ENCODE measurements at regions not wholly inside any gene's neighbourhood (a gene's known extent, or its start where the extent isn't known, plus 50 kb on each side); places are given as distances from the start of the nearest gene placed in this dataset.

GRCh38 chr6:21420146-21420878 is 173.2 kb upstream of the SOX4 start:
- no peaks in the 10 kb centered on the region for H3K9me3 ChIP-seq (ENCODE audit: control insufficient read depth in 2 of 3, insufficient read depth in 1 of 3, low read length in 3 of 3)
- no peak overlapping the region for H3K4me3 ChIP-seq (ENCODE audit: low read length in 3 of 3)
- TF ChIP-seq, protein P1, sequence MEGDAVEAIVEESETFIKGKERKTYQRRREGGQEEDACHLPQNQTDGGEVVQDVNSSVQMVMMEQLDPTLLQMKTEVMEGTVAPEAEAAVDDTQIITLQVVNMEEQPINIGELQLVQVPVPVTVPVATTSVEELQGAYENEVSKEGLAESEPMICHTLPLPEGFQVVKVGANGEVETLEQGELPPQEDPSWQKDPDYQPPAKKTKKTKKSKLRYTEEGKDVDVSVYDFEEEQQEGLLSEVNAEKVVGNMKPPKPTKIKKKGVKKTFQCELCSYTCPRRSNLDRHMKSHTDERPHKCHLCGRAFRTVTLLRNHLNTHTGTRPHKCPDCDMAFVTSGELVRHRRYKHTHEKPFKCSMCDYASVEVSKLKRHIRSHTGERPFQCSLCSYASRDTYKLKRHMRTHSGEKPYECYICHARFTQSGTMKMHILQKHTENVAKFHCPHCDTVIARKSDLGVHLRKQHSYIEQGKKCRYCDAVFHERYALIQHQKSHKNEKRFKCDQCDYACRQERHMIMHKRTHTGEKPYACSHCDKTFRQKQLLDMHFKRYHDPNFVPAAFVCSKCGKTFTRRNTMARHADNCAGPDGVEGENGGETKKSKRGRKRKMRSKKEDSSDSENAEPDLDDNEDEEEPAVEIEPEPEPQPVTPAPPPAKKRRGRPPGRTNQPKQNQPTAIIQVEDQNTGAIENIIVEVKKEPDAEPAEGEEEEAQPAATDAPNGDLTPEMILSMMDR (IDR thresholded peaks at IDR 0.05; ENCODE audit: borderline replicate concordance, extremely low read depth, insufficient read depth) = no peak
- no peaks in the 10 kb centered on the region for H3K4me1 ChIP-seq (ENCODE audit: control insufficient read depth in 2 of 3, insufficient read depth in 2 of 3, low read depth in 1 of 3, low read length in 3 of 3)
- peak in 2 of 5 donors; percentile 24 to 26 for DNase-seq
- no peak overlapping the region for H3K9ac ChIP-seq (ENCODE audit: low read length in 3 of 3)
- H3K36me3 ChIP-seq (ENCODE audit: control insufficient read depth in 2 of 3, insufficient read depth in 3 of 3, low read length in 3 of 3) = no peaks in the 10 kb centered on the region
- no peak overlapping the region for H3K27ac ChIP-seq (ENCODE audit: low read depth in 2 of 2, low read length in 2 of 2)
- no peaks in the 10 kb centered on the region for H3K27me3 ChIP-seq (ENCODE audit: control insufficient read depth, insufficient read depth, low read length)
- no peak for FAIRE-seq
- intact Hi-C loops (cut with DNase I) = no loop called here

DNA sequence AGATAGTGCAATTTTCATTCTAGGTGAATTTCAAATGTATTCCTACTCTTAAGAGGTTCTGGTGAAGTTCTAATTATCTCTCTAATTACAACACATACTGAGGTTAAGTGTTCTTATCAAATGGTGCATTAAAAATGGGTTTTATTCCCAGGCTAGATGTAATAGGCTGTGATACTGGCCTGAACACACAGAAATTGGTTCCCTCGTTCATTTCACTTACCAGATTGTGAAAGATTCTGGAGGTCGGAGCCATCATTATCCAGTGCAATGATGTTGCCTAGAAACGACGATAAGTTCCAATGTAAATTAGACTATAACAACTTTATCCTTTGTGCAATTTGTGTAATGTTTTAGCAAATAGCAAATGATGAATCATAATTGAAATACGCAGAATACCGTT is 172.6 kb upstream of the SOX4 start:
- Histone ChIP-seq H3K4me1 (ENCODE audit: control insufficient read depth in 2 of 3, insufficient read depth in 2 of 3, low read depth in 1 of 3, low read length in 3 of 3) (no peaks in the 10 kb centered on the region), H3K27me3 (ENCODE audit: control insufficient read depth, insufficient read depth, low read length) (no peaks in the 10 kb centered on the region), H3K9me3 (ENCODE audit: control insufficient read depth in 2 of 3, insufficient read depth in 1 of 3, low read length in 3 of 3) (no peaks in the 10 kb centered on the region), H3K27ac (ENCODE audit: low read depth in 2 of 2, low read length in 2 of 2) (no peak overlapping the region), H3K36me3 (ENCODE audit: control insufficient read depth in 2 of 3, insufficient read depth in 3 of 3, low read length in 3 of 3) (no peaks in the 10 kb centered on the region), H3K4me3 (ENCODE audit: low read length in 3 of 3) (no peak overlapping the region), H3K9ac (ENCODE audit: low read length in 3 of 3) (no peak overlapping the region)
- TF ChIP-seq, protein P1 (IDR thresholded peaks at IDR 0.05; ENCODE audit: borderline replicate concordance, extremely low read depth, insufficient read depth) = no peak
- FAIRE-seq (no peak), DNase-seq (no peak)
- intact Hi-C loops (cut with DNase I) = no loop called here

DNA sequence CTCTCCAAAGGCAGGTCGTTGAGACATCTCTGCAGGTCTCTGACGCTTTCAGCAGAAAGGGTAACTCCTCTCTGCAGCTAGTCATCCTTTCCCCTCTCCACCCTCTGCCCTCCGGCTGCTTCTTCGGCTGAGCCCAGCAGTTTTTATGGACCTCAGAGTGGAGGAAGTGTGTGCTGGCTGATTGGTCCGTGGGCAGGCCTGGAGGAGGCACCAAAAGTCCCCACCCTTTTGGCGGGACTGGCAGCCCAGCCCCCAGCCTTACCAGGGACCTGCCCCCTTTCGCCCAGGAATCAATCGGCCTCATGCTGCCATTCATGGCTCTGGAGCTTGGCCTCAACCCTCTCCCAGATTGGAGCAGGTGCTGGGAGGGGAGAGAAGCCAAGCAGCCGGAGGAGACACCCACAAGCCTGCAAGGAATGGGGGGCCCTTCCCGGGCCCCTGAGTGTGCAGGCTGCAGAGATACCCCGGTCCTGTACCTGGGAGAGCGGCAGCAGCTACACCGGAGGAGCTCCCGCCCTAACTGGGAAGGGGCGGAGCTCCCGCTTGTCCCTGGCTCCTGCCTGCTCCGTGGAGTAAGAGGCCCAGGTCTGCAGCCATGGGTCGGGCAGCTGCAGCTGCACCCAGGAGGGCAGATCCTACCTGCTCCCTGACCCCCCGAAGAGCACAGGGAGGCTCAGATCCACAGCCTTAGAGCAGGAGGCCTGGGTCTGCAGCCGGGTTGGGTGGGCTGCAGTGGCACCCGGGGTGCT is 170.3 kb upstream of the SOX4 start:
- H3K4me1 ChIP-seq (ENCODE audit: control insufficient read depth in 2 of 3, insufficient read depth in 2 of 3, low read depth in 1 of 3, low read length in 3 of 3) = no peaks in the 10 kb centered on the region
- TF ChIP-seq, protein P1 (IDR thresholded peaks at IDR 0.05; ENCODE audit: borderline replicate concordance, extremely low read depth, insufficient read depth) = no peak
- DNase-seq = no peak
- H3K27ac ChIP-seq (ENCODE audit: low read depth in 2 of 2, low read length in 2 of 2) = no peak overlapping the region
- peaks cover 0 to 5% (median 0%) of the 10 kb centered on the region in 3 donors for H3K9me3 ChIP-seq (ENCODE audit: control insufficient read depth in 2 of 3, insufficient read depth in 1 of 3, low read length in 3 of 3)
- no peak for FAIRE-seq
- no peaks in the 10 kb centered on the region for H3K36me3 ChIP-seq (ENCODE audit: control insufficient read depth in 2 of 3, insufficient read depth in 3 of 3, low read length in 3 of 3)
- H3K9ac ChIP-seq (ENCODE audit: low read length in 3 of 3) = no peak overlapping the region
- no peaks in the 10 kb centered on the region for H3K27me3 ChIP-seq (ENCODE audit: control insufficient read depth, insufficient read depth, low read length)
- no peak overlapping the region for H3K4me3 ChIP-seq (ENCODE audit: low read length in 3 of 3)
- intact Hi-C loops (cut with DNase I) = no loop called here

Data from kidney (tissue), 13 donors.